ENCODE measurements at regions not wholly inside any gene's neighbourhood (a gene's known extent, or its start where the extent isn't known, plus 50 kb on each side); places are given as distances from the start of the nearest gene placed in this dataset.

DNA sequence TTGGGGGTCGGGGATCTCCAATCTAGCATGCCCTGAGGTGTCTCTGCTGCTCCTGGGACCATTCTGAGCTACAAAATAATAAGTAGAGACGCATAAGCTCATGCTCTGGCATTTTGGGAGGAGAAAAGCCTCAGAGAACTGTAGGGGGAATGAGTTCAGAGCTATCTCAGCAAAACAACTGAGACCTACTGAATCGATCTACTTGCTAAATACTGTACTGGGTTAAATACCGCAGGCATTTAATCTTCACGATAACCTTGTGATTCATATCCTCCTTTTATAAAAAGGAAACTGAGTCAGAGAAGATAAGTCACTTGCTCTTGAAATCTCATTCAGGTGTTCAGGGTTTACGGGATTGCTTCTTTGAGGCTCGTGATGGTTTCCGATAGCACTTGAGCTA is 468.1 kb downstream of the FGF9 start:
- TF ChIP-seq SP4 (IDR thresholded peaks at IDR 0.05; ENCODE audit: low read length) (no peak), CTCF (IDR thresholded peaks at IDR 0.05; ENCODE audit: control extremely low read depth in 1 of 3, insufficient read depth in 1 of 3, low read depth in 1 of 3, low read length in 3 of 3) (no peak), SP1 (IDR thresholded peaks at IDR 0.05; ENCODE audit: low read depth, low read length) (no peak), RBBP5 (IDR thresholded peaks at IDR 0.05; ENCODE audit: borderline replicate concordance, low read depth, low read length) (no peak), POLR2AphosphoS5 (IDR thresholded peaks at IDR 0.05; ENCODE audit: low read depth, low read length) (no peak), TAF1 (IDR thresholded peaks at IDR 0.05; ENCODE audit: low read depth, low read length) (no peak)
- TF ChIP-seq, protein P1, sequence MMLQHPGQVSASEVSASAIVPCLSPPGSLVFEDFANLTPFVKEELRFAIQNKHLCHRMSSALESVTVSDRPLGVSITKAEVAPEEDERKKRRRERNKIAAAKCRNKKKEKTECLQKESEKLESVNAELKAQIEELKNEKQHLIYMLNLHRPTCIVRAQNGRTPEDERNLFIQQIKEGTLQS (IDR thresholded peaks at IDR 0.05; ENCODE audit: insufficient read depth, low read depth, low read length) = no peak
